ENCODE measurements at regions not wholly inside any gene's neighbourhood (a gene's known extent, or its start where the extent isn't known, plus 50 kb on each side); places are given as distances from the start of the nearest gene placed in this dataset.

DNA sequence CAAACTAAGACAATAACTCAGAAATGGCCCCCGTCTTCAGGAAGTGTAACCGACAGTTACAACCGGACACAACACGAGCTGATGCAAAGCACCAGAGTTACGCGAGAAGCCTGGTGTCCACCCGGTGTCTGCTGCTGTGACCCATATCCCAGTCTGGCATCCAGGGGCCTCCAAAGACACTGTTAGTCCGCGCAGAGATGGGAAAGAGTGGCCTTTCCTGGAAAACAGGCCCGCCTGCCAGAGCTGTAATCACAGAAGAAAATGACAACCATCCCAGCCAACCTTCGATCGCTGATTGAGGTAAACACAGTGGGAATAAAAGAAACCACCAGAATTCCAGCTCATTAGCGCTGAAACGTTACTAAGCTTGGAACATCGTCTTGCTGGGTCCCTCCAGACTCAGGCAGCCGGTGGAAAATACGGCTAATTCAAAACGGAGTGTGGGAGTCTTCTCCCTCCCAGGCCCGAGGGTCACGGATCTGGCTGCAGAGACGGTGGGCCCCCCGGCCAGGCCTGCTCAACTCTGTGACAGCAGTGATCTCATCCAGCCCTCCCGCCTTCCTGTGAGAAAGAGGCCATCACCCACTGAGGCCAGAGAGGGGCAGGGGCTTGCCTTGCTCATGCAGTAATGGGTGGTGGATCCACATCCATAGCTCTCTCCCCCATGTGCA is 273.9 kb upstream of the RTL1 start:
- no peak for DNase-seq (ENCODE audit: low read depth in 2 of 2)

DNA sequence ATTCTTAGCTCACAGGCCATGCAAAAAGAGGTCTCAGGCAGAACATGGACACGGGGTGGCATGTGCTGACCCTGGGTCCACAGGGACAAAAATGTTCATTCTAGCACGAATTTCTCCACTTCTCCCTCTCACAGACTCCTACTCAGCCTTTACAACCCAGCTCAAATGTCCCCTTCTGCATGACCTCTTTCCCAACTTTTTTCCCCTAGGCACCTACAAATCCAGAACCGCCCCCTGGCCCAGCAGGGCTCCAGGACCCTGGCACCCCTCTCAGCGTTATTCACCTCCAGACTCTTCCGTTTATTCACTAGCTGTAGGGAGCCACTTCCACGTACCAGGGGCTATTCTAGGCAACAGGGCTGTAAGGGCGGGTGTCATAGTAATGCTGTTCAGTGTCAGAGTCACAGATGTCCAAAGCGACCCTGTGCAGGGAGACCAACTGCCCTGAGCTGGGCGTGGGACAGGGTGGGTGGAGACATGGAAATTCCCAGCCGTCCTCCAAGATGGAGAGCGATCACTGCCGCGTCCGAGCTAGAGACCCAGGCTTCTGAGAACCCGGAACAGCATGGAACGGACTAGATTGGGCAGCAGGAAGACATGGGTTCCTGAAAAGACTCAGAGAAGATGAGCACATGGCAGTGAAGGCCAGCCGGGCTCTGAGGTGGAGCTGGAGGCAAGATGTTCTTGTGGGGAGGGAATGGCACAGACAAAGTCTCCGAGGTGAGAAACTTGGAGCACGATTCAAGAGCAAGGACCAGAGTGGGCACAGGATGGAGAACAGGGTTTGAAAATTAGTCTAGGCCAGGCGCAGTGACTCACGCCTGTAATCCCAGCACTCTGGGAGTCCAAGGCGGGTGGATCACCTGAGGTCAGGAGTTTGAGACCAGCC is 274.9 kb upstream of the RTL1 start:
- no peak for DNase-seq (ENCODE audit: low read depth in 2 of 2)

DNA sequence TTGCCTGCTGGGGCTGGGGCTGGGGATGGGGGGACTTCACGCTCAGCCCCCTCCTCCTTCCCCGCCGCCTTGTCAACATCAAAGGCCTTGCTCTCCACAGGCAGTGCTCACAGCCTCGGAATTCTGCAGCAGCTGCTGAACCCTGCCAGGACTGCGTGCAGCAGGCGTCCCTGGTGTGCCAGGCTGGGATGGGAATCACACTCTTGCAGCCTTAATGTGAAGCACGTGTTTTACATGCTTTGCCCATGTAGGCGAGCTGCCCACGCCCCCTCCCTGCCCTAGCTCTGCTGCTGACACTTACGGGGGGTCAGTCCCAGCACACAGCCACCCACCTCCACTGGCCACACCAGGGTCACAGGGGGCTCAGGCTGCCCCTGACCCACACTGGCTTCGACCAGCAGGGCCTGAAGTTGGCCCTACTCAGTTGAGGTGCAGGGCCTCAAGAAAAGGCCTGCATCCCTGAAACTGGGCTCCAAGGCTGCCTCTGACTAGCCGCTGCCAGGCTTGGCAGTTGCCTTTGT is 276.2 kb upstream of the RTL1 start:
- DNase-seq (ENCODE audit: low read depth in 2 of 2): no peak

DNA sequence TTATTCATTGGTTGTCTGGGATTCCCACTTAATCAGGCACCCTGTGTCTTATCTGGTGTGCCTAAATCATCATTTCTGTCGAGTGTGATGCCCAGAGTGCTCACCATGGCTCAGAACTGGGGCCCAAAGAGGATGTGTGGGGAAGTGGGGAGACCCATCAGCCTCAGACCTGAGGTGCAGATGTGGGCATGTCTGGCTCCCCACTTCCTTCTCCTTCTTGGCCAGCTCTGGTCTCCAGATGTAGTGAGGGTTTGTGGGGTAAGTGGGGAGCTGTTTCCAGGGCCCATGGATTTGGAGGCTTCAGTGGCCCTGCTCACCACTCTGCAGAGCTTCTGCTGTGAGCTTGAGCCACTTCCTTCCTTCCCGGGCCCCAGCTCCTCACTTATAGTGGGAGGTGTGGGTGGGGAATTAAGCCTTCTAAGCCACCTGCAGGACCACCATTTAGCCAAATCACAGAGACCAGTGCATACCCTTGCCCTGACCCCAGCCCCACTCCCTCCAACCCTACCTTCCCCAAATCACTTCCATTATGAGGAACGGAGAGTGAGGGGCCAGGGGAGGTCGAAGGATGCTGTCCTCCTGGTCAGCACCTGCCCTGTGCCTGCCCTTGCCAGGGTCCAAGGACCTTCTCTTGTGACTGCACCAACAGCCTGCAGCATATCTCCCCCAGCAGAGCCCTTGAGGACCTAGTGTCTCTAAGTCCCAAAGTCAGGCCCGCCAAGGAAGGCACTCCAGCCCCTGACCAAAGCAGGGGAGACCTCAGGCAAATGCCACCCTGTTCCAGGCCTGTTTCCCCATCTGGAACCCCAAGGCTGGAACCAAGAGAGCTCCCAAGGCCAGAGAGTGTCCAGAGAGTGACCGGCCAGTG is 278.2 kb upstream of the RTL1 start:
- no peak for DNase-seq (ENCODE audit: low read depth in 2 of 2)

DNA sequence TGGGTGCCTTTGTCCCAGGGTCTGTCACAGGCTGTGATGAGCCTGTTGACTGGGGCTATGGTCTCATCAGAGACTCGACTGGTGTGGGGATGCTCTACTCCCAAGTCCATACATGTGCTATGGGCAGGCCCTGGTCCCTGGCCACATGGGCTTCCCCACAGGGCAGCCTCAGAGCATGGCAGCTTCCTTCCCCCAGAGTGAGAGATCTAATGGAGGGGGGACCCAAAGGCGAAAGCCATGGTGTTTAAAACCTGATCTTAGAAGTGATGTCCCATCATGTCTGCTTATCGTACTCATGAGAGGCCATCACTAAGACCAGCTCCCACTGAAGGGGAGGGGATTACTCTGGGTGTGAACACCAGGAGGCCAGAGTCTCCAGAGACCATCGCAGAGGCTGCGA is 279.0 kb upstream of the RTL1 start:
- no peak for DNase-seq (ENCODE audit: low read depth in 2 of 2)

DNA sequence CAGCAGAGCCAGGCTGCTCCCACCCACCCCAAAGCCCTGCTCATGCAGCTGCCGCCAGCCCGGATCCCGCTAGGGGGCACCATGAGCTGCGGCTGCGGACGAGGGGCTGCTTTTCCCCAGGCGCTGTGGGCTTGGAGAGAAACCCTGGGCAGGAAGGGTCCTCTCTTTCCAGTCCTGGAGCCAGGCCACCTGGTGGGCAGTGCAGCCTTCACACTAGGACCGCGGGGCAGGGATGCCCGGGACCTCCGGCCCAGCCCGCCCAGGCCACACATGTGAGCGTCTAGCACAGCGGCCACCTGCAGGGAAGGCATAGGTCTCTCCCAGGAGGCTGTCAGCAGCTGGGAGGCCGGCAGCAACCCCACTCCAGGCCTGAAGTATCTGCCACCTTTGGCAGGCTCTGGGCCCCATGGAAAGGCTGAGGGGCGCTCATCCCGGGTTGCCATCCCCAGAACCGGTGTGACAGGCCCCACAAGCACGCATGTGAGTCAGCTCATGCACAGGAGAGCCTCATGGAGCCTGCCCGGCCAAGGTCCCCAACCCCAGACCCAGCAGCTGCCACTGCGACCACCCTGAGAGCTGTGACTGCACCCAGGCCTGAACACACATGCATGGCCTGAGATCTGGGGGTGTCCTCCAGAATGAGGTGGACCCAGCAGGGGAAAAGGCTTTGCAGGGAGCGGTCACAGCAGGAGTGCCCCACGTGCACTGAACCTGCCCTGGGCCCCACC is 280.0 kb upstream of the RTL1 start:
- no peak for DNase-seq (ENCODE audit: low read depth in 2 of 2)

DNA sequence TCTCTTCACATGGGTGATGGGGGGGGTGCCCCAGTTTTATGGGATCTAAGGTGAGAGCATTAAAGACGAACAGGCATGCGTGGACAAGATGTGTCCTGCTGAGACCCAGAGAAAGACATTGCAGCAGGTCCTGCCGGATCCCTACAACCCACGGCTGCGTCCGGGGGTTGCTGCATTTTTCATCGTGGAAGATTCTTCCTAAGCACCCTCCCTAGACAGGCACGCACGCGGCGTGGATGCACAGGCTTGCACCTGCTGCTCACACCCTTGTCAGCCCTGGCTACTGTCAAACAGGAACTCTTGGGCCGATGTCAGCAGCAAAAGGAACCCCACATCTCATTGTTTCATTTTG is 280.6 kb upstream of the RTL1 start:
- DNase-seq (ENCODE audit: low read depth in 2 of 2): no peak

DNA sequence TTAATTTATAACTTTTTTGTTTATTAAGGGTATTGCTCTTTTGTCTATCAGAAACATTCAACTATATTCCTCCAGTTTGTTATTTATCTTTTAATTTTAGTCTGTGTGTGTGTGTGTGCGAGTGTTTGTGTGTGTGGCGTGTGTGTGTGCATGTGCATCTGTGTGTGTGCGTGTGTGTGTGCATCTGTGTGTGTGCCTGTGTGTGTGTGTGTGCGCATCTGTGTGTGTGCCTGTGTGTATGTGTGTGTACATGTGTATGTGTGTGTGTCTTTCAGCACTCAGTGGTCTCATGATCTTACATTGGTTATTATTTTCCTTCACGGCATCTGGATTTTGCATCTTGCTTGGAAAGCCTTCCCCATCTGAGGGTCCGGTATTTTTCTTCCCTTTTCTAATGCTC is 281.1 kb upstream of the RTL1 start:
- no peak for DNase-seq (ENCODE audit: low read depth in 2 of 2)

DNA sequence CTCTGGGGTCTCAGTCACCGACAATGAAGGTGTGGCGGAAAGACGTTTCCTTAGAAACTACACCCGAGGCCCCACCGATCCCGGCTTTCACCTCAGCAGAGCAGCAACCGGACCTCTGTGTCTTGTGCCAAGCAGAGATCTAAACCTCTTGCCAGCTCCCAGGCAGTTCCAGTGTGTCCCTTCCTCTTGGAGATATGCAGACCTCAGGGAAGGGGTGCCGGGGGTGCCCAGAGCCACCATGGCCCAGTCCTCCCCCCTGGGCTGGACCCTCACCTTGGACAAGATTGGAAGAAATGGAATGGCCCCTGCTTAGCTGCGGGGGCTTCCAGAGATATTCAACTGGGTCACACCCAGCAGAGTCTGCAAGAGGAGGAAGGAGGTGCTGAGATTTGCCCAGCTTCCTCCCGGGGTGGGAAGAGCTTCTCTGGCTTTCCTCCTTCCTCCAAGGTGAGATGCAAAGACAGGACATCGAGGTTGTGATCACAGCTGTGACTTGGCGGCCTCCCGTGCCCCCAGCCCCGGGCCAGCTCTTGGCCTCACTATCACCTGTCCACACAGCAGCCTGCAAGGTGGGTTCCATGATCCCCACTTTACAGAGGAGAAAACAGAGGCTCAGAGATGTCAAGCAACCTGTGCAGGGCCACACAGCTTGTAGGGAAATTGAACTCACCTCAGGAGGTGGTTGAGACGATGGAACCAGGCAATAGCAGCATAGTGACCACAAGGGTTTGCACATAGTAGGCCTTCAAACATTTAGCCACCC is 281.7 kb upstream of the RTL1 start:
- no peak for DNase-seq (ENCODE audit: low read depth in 2 of 2)

DNA sequence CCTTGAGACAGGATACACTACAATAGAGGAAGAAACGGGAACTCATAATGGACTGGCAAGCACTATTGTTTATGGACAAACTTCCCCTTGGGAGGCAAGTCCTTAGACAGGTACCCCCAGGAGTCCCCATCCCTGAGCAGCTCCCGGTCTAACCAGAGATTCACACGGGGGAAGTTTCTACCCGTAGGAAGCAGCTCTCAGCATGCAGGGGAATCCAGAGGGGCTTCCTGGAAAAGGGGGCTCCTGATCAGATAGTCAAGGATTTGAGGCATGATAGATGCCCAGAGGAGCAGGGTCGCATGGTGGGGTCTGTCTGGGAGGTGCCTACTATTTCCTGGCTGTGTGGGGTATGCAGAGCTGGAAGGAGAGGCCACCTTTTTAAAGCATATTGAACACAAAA is 282.4 kb upstream of the RTL1 start:
- no peak for DNase-seq (ENCODE audit: low read depth in 2 of 2)

DNA sequence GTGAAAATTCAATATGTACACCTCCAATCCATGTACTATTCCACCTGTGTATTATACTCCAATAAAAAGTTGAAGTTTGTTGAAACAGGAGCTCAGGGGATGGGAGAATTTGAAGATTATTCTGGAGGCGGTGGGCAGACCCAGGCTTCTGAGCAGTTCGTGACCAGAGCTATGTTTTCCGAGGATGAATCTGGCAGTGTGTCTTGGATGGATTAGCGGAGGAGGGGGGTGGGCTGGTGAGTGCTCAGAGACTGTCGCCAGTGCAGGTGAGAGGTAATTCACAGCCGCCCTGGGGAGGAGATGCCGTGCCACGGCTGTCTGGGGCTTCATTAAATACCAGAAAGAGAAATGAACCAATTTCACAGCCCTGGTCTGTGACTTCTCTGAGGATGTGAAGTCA is 283.0 kb upstream of the RTL1 start:
- DNase-seq (ENCODE audit: low read depth in 2 of 2): no peak

DNA sequence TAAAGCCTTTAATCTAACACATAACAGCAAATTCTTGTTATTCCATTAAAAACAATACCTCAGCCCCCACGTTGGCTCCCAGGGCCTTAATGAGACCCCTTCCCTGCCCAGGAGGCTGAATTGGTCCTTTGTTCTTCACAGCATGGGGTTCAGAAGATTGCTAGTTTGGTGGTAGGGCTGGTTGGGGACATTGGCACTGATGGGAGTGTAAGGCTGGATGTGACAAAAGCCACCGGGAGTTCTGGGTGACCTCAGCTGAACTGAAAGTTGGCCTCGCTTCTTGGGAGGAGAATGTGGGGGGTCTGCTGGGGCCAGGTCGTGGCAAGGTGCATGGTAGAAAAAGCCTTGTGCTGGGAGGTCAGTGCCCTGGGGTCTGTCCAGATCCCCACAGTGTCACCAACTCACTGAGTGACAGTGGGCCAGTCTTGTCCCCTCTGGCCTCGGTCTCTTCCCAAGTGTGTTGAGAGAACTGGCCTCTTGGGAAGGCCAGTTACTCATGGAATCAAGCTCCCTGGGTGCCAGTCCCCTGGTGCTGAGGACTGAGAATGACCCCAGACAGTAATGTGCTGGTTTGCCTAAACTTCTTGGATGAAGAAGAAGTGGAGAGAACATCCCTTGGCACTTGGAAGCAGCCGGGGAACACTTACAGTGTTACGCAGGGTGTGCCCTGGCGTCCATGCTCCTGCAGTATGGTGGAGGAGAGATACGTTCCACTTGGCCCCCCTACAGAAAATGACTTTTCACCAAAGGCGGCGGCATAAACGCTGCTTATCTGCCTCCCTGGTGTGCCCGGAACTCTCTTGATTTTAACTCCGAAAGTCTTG is 283.7 kb upstream of the RTL1 start:
- no peak for DNase-seq (ENCODE audit: low read depth in 2 of 2)

DNA sequence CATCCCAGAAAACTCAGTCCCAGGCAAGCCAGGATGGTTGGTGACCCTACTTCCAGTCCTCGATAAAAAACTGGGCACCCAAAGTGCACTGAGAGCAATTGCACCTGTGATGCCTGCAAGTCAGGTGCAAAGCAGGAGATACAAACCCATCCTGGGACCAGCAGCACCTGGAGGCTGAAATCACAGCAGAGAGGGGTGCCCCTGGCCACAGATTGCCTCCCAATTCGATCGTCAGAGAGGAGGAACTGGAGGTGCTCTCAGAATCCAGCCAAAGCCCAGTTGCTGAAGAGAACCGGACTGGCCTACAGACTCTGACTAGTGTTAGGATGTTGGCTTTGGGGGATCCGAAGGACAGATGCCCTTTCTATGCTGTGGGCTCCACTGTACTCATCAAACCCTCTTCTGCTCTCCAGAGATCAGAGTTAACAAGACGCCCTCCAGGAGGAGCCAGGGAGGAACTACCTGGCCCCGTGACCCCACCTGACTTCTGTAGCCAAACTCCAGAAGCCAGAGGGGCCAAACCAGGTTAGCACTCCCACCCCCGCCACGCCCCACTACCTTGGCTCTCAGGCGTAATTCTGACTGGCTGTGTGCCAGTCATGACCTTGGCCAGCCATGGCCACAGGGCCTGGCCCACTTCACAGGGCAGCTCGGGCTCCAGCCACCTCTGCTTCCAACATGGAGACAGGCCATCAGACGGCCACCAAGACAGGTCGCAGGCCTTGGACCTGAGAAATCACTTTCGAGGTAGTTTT is 284.5 kb upstream of the RTL1 start:
- no peak for DNase-seq (ENCODE audit: low read depth in 2 of 2)

DNA sequence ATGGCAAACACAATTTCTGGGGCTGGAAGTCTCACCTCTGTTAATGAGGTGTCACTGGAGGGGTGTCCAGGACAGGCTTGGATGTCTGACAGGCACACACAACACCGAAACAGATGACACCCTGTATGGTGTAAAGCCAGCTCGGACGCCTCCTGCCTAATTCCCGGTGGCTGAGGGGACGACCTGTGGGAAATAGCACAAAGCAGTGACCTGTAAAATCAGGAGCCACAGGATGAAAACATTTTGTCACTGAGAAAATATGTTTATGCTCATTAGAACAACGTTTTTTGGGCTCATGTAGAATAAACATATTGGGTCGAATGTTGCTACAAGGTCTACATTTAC is 285.0 kb upstream of the RTL1 start:
- DNase-seq (ENCODE audit: low read depth in 2 of 2): no peak

DNA sequence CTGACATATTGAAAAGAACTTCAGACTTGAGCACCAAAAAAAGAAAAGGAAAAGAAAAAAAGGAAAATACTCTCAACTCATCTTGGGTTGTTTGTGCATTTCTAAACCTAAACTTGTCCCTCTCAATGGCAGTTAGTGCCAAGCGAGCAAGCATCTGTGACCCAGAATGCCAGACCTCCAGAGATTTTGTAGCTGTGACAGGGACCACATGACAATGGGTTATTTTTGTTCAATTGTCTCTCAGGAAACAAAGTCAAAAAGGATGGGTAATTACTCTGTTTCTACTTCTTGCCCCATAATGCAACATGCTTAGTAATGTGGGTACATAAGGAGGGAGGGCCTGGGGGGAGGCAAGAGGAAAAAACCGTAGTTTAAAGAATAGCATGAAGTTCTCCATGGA is 285.7 kb upstream of the RTL1 start:
- no peak for DNase-seq (ENCODE audit: low read depth in 2 of 2)

DNA sequence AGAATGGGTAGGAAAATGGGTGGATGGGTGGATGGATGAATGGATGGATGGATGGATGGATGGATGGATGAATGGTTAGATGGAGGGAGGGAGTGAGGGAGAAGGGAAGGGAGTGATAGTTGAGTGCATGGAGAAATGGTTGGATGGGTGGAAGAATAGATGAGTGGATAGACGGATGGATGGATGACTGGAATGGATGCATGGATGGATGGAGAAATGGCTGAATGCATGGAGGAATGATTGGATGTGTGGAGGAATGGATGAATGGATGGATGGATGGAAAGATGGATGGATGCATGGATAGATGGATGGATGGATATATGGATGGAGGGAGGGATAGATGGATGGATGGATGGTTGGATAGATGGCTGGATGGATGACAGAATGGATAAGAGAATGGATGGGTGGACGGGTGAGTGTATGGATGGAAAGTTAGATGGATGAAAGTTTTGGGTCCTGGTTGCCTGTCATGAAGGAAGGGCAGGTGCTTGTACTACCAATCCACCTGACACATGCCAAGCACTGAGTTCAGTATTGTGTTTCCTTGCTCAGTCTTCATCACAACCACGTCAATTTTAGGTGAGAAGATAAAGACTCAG is 286.5 kb upstream of the RTL1 start:
- no peak for DNase-seq (ENCODE audit: low read depth in 2 of 2)

DNA sequence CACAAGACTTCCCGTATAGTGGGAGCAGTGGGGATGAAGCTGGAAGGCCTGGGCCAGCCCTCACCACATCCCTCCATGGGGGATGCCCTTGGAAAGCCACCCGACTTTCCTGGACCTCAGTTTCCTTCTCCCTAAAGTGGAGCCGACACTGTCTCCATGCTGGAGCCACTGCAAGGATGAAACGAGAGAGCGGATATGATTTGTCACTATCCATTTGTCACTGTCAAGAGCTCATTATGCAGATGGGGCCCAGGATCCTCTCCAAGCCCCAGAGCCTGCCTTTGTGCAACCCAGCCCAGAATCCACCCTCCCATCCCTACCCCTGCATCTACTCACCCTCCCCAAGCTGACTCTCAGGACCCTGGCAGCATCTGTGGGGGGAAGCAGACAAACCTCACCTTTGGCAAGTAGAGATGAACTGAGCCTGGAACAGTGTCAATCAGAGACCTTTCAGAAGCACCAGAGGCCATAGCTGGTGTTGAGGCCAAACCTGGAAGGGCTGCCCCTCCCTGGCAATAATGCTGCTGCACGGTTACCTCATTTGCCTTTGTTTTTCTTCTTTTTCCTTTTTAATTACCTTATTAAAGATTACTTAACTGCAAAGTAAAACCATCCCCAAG is 287.7 kb upstream of the RTL1 start:
- no peak for DNase-seq (ENCODE audit: low read depth in 2 of 2)

Measured in stimulated activated CD8-positive, alpha-beta memory T cell treated with anti-CD3 and anti-CD28 coated beads, Interleukin-7, amount 100 ng/mL, for 1 hour (primary cell).